WTC11 (cell line): ENCODE measurements at regions not wholly inside any gene's neighbourhood (a gene's known extent, or its start where the extent isn't known, plus 50 kb on each side); places are given as distances from the start of the nearest gene placed in this dataset.

Experiments
- ATAC-seq: fragments of 200-7000 bp; cut with Tn5 transposase; 2 replicates; pipeline ENCODE4 v1.10.0; 2021; ENCODE audit warnings: mild to moderate bottlenecking, moderate library complexity
- CTCF ChIA-PET: fragments of 300-600 bp; sonication (Branson Sonifier 250); formaldehyde crosslinking; loops from one replicate; lab custom pipeline; 2021; ENCODE audit warnings: antibody characterized with exemption; lab: Charles Lee
- POLR2A ChIA-PET: fragments of 350-600 bp; sonication (Branson Sonifier 250); formaldehyde crosslinking; loops from one replicate; lab custom pipeline; 2021; ENCODE audit warnings: antibody characterized with exemption; lab: Charles Lee
- DNase-seq: peaks from one replicate; pipeline ENCODE4 v3.0.0; 2021; ENCODE audit warnings: low spot score
- H3K27ac Mint-ChIP-seq: 2 replicates; pipeline ENCODE4 v1.8.0; 2021; ENCODE audit warnings: mixed read lengths
- H3K27me3 Mint-ChIP-seq: 2 replicates; pipeline ENCODE4 v1.8.0; 2021; ENCODE audit warnings: low read depth, mild to moderate bottlenecking, moderate library complexity, mixed read lengths
- H3K36me3 Mint-ChIP-seq: 2 replicates; pipeline ENCODE4 v1.8.0; 2021; ENCODE audit warnings: mixed read lengths
- H3K4me1 Mint-ChIP-seq: 2 replicates; pipeline ENCODE4 v1.8.0; 2022; ENCODE audit warnings: mixed read lengths
- H3K4me3 Mint-ChIP-seq: 2 replicates; pipeline ENCODE4 v1.8.0; 2021; ENCODE audit warnings: mild to moderate bottlenecking, moderate library complexity, mixed read lengths
- H3K9me3 Mint-ChIP-seq: 2 replicates; pipeline ENCODE4 v1.8.0; 2021; ENCODE audit warnings: mixed read lengths
- E2F5 ChIP-seq: sonication (generic); formaldehyde crosslinking; IDR thresholded peaks from 2 replicates; pipeline ENCODE4 v1.8.1; 2022; ENCODE audit warnings: mild to moderate bottlenecking, moderate library complexity, missing genetic modification reagents
- ETV6 ChIP-seq: sonication (generic); formaldehyde crosslinking; IDR thresholded peaks from 2 replicates; pipeline ENCODE4 v1.8.1; 2022; ENCODE audit warnings: mild to moderate bottlenecking, missing genetic modification reagents
- FOXP1 ChIP-seq: sonication (generic); formaldehyde crosslinking; IDR thresholded peaks from 2 replicates; pipeline ENCODE4 v1.8.0; 2022; ENCODE audit warnings: missing genetic modification reagents, mild to moderate bottlenecking, moderate library complexity, borderline replicate concordance
- FOXP4 ChIP-seq: sonication (generic); formaldehyde crosslinking; IDR thresholded peaks from 2 replicates; pipeline ENCODE4 v1.8.0; 2022; ENCODE audit warnings: mild to moderate bottlenecking, missing genetic modification reagents
- HMGXB4 ChIP-seq: sonication (generic); formaldehyde crosslinking; IDR thresholded peaks from 2 replicates; pipeline ENCODE4 v1.8.1; 2023; ENCODE audit warnings: mild to moderate bottlenecking, moderate library complexity, missing genetic modification reagents
- JAZF1 ChIP-seq: fragments of 250-450 bp; sonication (Bioruptor Pico); IDR thresholded peaks from 2 replicates; pipeline ENCODE4 v1.9.0; 2021; ENCODE audit warnings: moderate library complexity, mild to moderate bottlenecking, inconsistent platforms
- MXD4 ChIP-seq: fragments of 250-450 bp; sonication (Bioruptor Pico); IDR thresholded peaks from 2 replicates; pipeline ENCODE4 v1.8.0; 2021; ENCODE audit warnings: mild to moderate bottlenecking, moderate library complexity, borderline replicate concordance
- NR3C1 ChIP-seq: sonication (generic); formaldehyde crosslinking; conservative IDR thresholded peaks from 2 replicates; pipeline ENCODE4 v1.8.1; 2023; ENCODE audit warnings: low read depth, mild to moderate bottlenecking, missing genetic modification reagents
- OVOL2 ChIP-seq: fragments of 250-450 bp; sonication (Bioruptor Pico); IDR thresholded peaks from 2 replicates; pipeline ENCODE4 v1.9.0; 2021; ENCODE audit warnings: mild to moderate bottlenecking, borderline replicate concordance
- RELA ChIP-seq: sonication (generic); formaldehyde crosslinking; IDR thresholded peaks from 2 replicates; pipeline ENCODE4 v1.8.1; 2022; ENCODE audit warnings: missing genetic modification reagents, mild to moderate bottlenecking, borderline replicate concordance
- SP1 ChIP-seq: sonication (generic); formaldehyde crosslinking; conservative IDR thresholded peaks from 2 replicates; pipeline ENCODE4 v1.8.1; 2022; ENCODE audit warnings: missing genetic modification reagents
- TP53 ChIP-seq: sonication (generic); formaldehyde crosslinking; IDR thresholded peaks from 2 replicates; pipeline ENCODE4 v1.8.1; 2023; ENCODE audit warnings: mild to moderate bottlenecking, missing genetic modification reagents
- ZBTB21 ChIP-seq: sonication (generic); formaldehyde crosslinking; IDR thresholded peaks from 2 replicates; pipeline ENCODE4 v1.8.1; 2023; ENCODE audit warnings: mild to moderate bottlenecking, missing genetic modification reagents, borderline replicate concordance
- ZNF396 ChIP-seq: fragments of 250-450 bp; sonication (Bioruptor Pico); IDR thresholded peaks from 2 replicates; pipeline ENCODE4 v1.8.0; 2021; ENCODE audit warnings: mild to moderate bottlenecking, moderate library complexity, borderline replicate concordance
- ZNF416 ChIP-seq: fragments of 250-450 bp; sonication (Bioruptor Pico); IDR thresholded peaks from 2 replicates; pipeline ENCODE4 v1.9.0; 2021; ENCODE audit warnings: mild to moderate bottlenecking, inconsistent platforms
- ZNF425 ChIP-seq: fragments of 250-450 bp; sonication (Bioruptor Pico); conservative IDR thresholded peaks from 2 replicates; pipeline ENCODE4 v1.9.0; 2021; ENCODE audit warnings: mild to moderate bottlenecking
- TF ChIP-seq, protein P1 (sequence below): sonication (generic); formaldehyde crosslinking; IDR thresholded peaks from 2 replicates; pipeline ENCODE4 v1.8.0; 2022; ENCODE audit warnings: mild to moderate bottlenecking, missing genetic modification reagents
- TF ChIP-seq, protein P2 (sequence below): sonication (generic); formaldehyde crosslinking; IDR thresholded peaks from 2 replicates; pipeline ENCODE4 v1.8.1; 2022; ENCODE audit warnings: missing genetic modification reagents, borderline replicate concordance
- TF ChIP-seq, protein P3 (sequence below): sonication (generic); formaldehyde crosslinking; conservative IDR thresholded peaks from 2 replicates; pipeline ENCODE4 v1.8.1; 2022; ENCODE audit warnings: mild to moderate bottlenecking, missing genetic modification reagents
- TF ChIP-seq, protein P4 (sequence below): sonication (generic); formaldehyde crosslinking; IDR thresholded peaks from 2 replicates; pipeline ENCODE4 v1.8.1; 2023; ENCODE audit warnings: mild to moderate bottlenecking, missing genetic modification reagents
- TF ChIP-seq, protein P5 (sequence below): fragments of 250-450 bp; sonication (Bioruptor Pico); IDR thresholded peaks from 2 replicates; pipeline ENCODE4 v1.9.0; 2021; ENCODE audit warnings: moderate library complexity, mild to moderate bottlenecking, inconsistent platforms, borderline replicate concordance
- TF ChIP-seq, protein P6 (sequence below): sonication (generic); formaldehyde crosslinking; IDR thresholded peaks from 2 replicates; pipeline ENCODE4 v1.8.1; 2022; ENCODE audit warnings: low read depth, mild to moderate bottlenecking, moderate library complexity, missing genetic modification reagents, borderline replicate concordance

DNA sequence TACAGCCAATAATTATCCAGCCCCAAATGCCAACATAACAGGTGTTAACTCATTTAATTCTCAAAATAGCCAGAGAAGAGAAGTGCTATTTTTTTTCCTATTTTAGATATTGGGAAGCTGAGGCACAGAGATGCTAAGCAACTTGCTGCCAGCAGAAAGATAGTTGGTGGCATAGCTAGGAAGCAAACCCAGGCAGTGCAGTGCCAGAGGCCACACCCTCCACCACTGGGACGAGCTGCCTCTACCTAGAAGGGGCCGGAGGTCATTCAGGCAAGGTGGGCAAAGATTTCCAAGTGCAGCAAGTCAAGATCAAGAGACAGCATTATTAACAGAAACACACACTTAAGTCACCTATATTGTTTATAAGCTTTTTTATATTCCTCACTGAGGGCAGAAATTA is 654.1 kb downstream of the INHBA start (continued):
- TF ChIP-seq ZNF396 (no peak), RELA (CRISPR knock-in tag) (no peak), SP1 (no peak), FOXP1 (CRISPR knock-in tag) (no peak), MXD4 (no peak), HMGXB4 (CRISPR knock-in tag) (no peak), ZNF416 (CRISPR knock-in tag) (no peak)
- TF ChIP-seq, protein P1, sequence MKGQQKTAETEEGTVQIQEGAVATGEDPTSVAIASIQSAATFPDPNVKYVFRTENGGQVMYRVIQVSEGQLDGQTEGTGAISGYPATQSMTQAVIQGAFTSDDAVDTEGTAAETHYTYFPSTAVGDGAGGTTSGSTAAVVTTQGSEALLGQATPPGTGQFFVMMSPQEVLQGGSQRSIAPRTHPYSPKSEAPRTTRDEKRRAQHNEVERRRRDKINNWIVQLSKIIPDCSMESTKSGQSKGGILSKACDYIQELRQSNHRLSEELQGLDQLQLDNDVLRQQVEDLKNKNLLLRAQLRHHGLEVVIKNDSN (CRISPR knock-in tag) = no peak
- TF ChIP-seq, protein P2, sequence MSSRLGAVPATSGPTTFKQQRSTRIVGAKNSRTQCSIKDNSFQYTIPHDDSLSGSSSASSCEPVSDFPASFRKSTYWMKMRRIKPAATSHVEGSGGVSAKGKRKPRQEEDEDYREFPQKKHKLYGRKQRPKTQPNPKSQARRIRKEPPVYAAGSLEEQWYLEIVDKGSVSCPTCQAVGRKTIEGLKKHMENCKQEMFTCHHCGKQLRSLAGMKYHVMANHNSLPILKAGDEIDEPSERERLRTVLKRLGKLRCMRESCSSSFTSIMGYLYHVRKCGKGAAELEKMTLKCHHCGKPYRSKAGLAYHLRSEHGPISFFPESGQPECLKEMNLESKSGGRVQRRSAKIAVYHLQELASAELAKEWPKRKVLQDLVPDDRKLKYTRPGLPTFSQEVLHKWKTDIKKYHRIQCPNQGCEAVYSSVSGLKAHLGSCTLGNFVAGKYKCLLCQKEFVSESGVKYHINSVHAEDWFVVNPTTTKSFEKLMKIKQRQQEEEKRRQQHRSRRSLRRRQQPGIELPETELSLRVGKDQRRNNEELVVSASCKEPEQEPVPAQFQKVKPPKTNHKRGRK (CRISPR knock-in tag) = no peak
- TF ChIP-seq, protein P3, sequence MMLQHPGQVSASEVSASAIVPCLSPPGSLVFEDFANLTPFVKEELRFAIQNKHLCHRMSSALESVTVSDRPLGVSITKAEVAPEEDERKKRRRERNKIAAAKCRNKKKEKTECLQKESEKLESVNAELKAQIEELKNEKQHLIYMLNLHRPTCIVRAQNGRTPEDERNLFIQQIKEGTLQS (CRISPR knock-in tag) = no peak
- TF ChIP-seq, protein P4, sequence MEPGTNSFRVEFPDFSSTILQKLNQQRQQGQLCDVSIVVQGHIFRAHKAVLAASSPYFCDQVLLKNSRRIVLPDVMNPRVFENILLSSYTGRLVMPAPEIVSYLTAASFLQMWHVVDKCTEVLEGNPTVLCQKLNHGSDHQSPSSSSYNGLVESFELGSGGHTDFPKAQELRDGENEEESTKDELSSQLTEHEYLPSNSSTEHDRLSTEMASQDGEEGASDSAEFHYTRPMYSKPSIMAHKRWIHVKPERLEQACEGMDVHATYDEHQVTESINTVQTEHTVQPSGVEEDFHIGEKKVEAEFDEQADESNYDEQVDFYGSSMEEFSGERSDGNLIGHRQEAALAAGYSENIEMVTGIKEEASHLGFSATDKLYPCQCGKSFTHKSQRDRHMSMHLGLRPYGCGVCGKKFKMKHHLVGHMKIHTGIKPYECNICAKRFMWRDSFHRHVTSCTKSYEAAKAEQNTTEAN = no peak
- TF ChIP-seq, protein P5, sequence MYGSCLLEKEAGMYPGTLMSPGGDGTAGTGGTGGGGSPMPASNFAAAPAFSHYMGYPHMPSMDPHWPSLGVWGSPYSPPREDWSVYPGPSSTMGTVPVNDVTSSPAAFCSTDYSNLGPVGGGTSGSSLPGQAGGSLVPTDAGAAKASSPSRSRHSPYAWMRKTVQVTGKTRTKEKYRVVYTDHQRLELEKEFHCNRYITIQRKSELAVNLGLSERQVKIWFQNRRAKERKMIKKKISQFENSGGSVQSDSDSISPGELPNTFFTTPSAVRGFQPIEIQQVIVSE = no peak

DNA sequence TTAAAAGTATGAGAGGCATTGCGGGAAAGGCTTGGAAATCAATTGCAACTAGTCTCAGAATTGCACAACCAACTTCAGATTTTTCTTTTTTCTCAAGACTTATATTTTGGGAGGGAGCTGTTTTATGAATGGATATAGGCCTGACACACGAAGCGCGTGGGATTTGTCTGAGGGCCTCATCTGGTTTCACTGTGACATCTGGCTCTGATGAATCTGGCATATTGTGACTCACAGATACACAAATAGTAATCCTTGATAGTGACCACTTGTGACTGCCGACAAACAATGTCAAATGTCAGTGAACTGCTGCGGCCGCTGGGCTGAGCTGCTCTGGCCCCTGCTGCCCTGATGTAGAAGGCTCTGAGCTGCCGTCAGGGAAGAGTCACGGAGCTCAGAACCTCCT is 655.1 kb downstream of the INHBA start:
- H3K4me3 Mint-ChIP-seq = no peak overlapping the region
- no peak for TF ChIP-seq ETV6
- no peak for TF ChIP-seq E2F5 (CRISPR knock-in tag)
- TF ChIP-seq TP53 (CRISPR knock-in tag) = no peak
- no peak for TF ChIP-seq JAZF1
- TF ChIP-seq FOXP4 (CRISPR knock-in tag) = no peak
- no peak for TF ChIP-seq NR3C1 (CRISPR knock-in tag)
- TF ChIP-seq SP1 = no peak
- no peak for TF ChIP-seq ZNF425 (CRISPR knock-in tag)
- TF ChIP-seq, protein P6, sequence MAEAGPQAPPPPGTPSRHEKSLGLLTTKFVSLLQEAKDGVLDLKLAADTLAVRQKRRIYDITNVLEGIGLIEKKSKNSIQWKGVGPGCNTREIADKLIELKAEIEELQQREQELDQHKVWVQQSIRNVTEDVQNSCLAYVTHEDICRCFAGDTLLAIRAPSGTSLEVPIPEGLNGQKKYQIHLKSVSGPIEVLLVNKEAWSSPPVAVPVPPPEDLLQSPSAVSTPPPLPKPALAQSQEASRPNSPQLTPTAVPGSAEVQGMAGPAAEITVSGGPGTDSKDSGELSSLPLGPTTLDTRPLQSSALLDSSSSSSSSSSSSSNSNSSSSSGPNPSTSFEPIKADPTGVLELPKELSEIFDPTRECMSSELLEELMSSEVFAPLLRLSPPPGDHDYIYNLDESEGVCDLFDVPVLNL (CRISPR knock-in tag) = no peak
- no peak for TF ChIP-seq OVOL2
- TF ChIP-seq ZBTB21 (CRISPR knock-in tag) = no peak
- TF ChIP-seq, all 79 proteins: peak for 0
- H3K27me3 Mint-ChIP-seq = peaks cover 4% of the 10 kb centered on the region; the same call in 1 of the 2 replicates
- H3K27ac Mint-ChIP-seq = no peak overlapping the region
- ATAC-seq = no peak
- H3K36me3 Mint-ChIP-seq = no peaks in the 10 kb centered on the region
- peaks cover 10% of the 10 kb centered on the region for H3K9me3 Mint-ChIP-seq
- CTCF ChIA-PET = interaction anchor here (1.4 to 1.5 kb wide), 2 partner anchors 11 to 44 kb away, joined by 4 to 5 read pairs; no protein-coding TSS in a partner anchor
- POLR2A ChIA-PET = no interaction called here
- peaks cover 17% of the 10 kb centered on the region for H3K4me1 Mint-ChIP-seq
- no peak for DNase-seq
